ENCODE measurements at regions not wholly inside any gene's neighbourhood (a gene's known extent, or its start where the extent isn't known, plus 50 kb on each side); places are given as distances from the start of the nearest gene placed in this dataset.

- no TSS peak for BruUV-seq (replicated peaks)
- no peaks in the 10 kb centered on the region for H3K27me3 ChIP-seq (ENCODE audit: control insufficient read depth, insufficient read depth, low read length)
- DNase-seq (ENCODE audit: low read depth, low spot score) (no peak), ATAC-seq (no peak)
- intact Hi-C loops (cut with micrococcal nuclease; ENCODE audit: unreplicated experiment) (no loop called here), in situ Hi-C loops (cut with HindIII; ENCODE audit: low pct_unique_long_range_greater_than_20kb, low sequenced_read_pairs) (no loop called here)
- H3K4me3 ChIP-seq (ENCODE audit: low read depth in 2 of 2, low read length in 2 of 2), result no peak overlapping the region
- 0 out of 2 replicates have a peak, but pooled peaks cover under 1% of the 10 kb centered on the region for H3K9me3 ChIP-seq (ENCODE audit: control insufficient read depth, insufficient read depth, low read depth, low read length)
- TF ChIP-seq SIN3A (IDR thresholded peaks at IDR 0.05; ENCODE audit: borderline replicate concordance, insufficient read depth, low read depth, low read length), result no peak
- no peak for TF ChIP-seq POLR2AphosphoS5 (IDR thresholded peaks at IDR 0.05; ENCODE audit: low read depth, low read length)
- no peak for TF ChIP-seq REST (IDR thresholded peaks at IDR 0.05; ENCODE audit: insufficient read depth in 1 of 2, low read depth in 2 of 2, low read length in 1 of 2)
- no peak for TF ChIP-seq CTCF (IDR thresholded peaks at IDR 0.05)
- TF ChIP-seq TCF7L2 (IDR thresholded peaks at IDR 0.05; ENCODE audit: low read depth, low read length), result no peak
- ChIA-PET CTCF (no interaction called here), POLR2A (no interaction called here)
- no peaks in the 10 kb centered on the region for H3K4me1 ChIP-seq (ENCODE audit: control insufficient read depth, insufficient read depth, low read length)
- no peak overlapping the region for H3K27ac ChIP-seq (ENCODE audit: low read length)
- no peaks in the 10 kb centered on the region for H3K36me3 ChIP-seq (ENCODE audit: control insufficient read depth, insufficient read depth, low read length)
Measured at GRCh38 chr10:81213370-81213769, 661.6 kb upstream of the NRG3 start.

- no TSS peak for BruUV-seq (replicated peaks)
- TF ChIP-seq TCF7L2 (IDR thresholded peaks at IDR 0.05; ENCODE audit: low read depth, low read length) (no peak), REST (IDR thresholded peaks at IDR 0.05; ENCODE audit: insufficient read depth in 1 of 2, low read depth in 2 of 2, low read length in 1 of 2) (no peak), POLR2AphosphoS5 (IDR thresholded peaks at IDR 0.05; ENCODE audit: low read depth, low read length) (no peak), CTCF (IDR thresholded peaks at IDR 0.05) (no peak), SIN3A (IDR thresholded peaks at IDR 0.05; ENCODE audit: borderline replicate concordance, insufficient read depth, low read depth, low read length) (no peak)
- no peaks in the 10 kb centered on the region for H3K4me1 ChIP-seq (ENCODE audit: control insufficient read depth, insufficient read depth, low read length)
Measured at GRCh38 chr10:81215498-81215897, 659.5 kb upstream of the NRG3 start.

More at GRCh38 chr10:81215498-81215897, 659.5 kb upstream of the NRG3 start:
- no peak overlapping the region for H3K4me3 ChIP-seq (ENCODE audit: low read depth in 2 of 2, low read length in 2 of 2)
- H3K36me3 ChIP-seq (ENCODE audit: control insufficient read depth, insufficient read depth, low read length), result no peaks in the 10 kb centered on the region
- intact Hi-C loops (cut with micrococcal nuclease; ENCODE audit: unreplicated experiment) (no loop called here), in situ Hi-C loops (cut with HindIII; ENCODE audit: low pct_unique_long_range_greater_than_20kb, low sequenced_read_pairs) (no loop called here)
- H3K27ac ChIP-seq (ENCODE audit: low read length), result no peak overlapping the region
- CTCF ChIA-PET, result no interaction called here
- 0 out of 2 replicates have a peak, but pooled peaks cover 8% of the 10 kb centered on the region for H3K9me3 ChIP-seq (ENCODE audit: control insufficient read depth, insufficient read depth, low read depth, low read length)
- ATAC-seq (no peak), DNase-seq (ENCODE audit: low read depth, low spot score) (no peak)
- no peaks in the 10 kb centered on the region for H3K27me3 ChIP-seq (ENCODE audit: control insufficient read depth, insufficient read depth, low read length)
- POLR2A ChIA-PET, result no interaction called here

Measured in Panc1 (cell line).